GM19351 (cell line): ENCODE measurements at regions not wholly inside any gene's neighbourhood (a gene's known extent, or its start where the extent isn't known, plus 50 kb on each side); places are given as distances from the start of the nearest gene placed in this dataset.
"Not testable (repeated sequence)": the region's sequence is repeated elsewhere in the genome, so short reads cannot be mapped to it uniquely, and the experiment has no call there.

ENCODE experiments used
- ATAC-seq: cut with Tn5 transposase; IDR thresholded peaks from one replicate; pipeline ENCODE4 v1.9.1; 2021; ENCODE audit warnings: mild to moderate bottlenecking, moderate library complexity; ENCODE audit not compliant: unreplicated experiment

- no peak for ATAC-seq
These were observed 591.7 kb downstream of the ZNF608 start for GRCh38 chr5:124154714-124155113.

DNA sequence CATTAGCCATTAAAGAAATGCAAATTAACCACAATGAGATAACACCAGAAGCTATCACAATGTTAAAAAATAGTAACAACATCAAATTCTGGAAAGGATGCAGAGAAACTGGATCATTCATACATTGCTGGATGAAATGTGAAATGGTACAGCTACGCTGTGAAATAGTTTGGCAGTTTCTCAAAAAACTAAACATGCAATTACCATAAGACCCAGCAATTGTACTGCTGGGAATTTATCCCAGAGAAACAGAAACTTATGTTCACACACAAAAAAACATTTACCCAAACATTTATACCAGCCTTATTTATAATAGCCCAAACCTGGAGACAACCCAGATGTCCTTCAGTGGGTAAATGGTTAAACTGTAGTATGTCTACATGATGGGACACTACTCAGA is 592.9 kb downstream of the ZNF608 start:
- no peak for ATAC-seq

DNA sequence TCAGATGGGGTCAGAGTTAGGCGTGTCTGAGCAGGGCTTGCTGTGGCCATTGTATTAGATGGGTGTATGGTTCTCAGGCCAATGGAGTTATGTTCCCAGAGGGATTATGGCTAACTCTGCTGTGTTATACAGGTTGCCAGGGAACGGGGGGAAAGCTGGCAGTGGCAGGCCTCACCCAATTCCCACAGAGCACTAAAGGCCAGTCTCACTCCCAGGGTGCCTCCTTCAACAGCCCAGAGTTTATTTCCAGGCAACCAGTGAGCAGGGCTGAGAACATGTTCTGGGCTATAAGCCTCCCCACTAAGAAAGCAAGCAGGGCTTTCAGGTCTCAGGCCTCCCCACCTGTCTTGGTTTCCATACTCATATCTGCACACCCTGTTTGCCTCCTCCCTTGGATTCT is 597.9 kb downstream of the ZNF608 start:
- no peak for ATAC-seq

DNA sequence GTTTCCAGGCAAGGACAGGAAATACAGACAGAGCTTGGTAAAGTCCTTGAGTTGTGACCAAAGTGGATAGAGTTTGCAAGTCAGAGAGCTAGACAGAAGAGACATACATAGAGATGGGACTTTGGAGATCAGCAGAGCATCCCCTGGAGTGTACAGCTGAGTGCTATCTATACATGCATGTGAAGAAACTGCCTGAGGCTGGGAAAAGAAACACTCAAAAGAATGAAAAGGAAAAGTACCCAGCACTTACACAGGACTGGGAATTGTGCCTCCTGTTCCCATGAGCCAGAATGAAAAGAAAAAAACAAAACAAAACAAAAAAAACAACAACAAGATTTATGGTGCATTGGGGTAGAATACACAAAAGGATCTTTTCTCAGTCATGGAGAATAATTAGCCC is 606.4 kb downstream of the ZNF608 start:
- no peak for ATAC-seq

GRCh38 chr5:124139477-124139876 is 607.0 kb downstream of the ZNF608 start:
- no peak for ATAC-seq

- no peak for ATAC-seq
These were observed 609.8 kb downstream of the ZNF608 start for GRCh38 chr5:124136609-124137008.

DNA sequence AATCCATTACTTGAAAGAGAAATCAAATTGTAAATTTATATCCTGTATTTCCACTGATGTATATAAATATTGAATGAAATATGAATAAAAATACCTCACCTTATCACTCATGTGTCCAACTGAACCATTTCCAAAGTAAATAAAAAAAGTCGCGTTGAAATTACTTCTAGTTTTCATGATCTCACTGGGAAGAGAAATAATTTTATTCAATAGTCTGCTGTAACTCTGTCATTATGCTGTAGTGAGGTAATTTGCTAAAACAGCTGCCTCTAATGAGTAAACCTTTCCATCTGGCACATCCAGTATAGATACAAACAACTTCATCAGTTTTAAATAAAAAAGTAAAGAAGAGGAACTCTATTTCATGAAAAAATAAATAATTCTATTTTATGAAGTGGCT is 611.5 kb downstream of the ZNF608 start:
- ATAC-seq, result no peak

- ATAC-seq, result no peak
These were observed 613.0 kb downstream of the ZNF608 start for GRCh38 chr5:124133406-124133805.

DNA sequence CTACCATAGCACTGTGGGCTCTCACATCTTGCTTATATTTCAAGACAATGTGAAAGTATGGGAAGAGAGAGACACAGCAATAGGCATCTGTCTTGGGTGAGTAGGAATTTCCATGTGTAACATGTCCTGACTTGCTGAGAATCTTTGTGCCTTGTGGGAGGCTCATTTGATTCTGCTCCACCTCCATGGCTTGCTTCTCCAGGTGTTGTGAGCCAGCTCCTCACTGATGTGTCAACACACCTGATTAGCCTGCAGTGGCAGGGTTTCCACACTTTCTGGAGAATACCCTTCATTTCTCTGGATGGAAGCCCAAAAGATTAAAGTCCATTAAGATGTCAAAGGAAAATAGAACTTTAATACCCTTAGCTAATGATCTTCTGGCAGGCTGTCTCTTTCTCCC is 613.6 kb downstream of the ZNF608 start:
- ATAC-seq, result no peak

DNA sequence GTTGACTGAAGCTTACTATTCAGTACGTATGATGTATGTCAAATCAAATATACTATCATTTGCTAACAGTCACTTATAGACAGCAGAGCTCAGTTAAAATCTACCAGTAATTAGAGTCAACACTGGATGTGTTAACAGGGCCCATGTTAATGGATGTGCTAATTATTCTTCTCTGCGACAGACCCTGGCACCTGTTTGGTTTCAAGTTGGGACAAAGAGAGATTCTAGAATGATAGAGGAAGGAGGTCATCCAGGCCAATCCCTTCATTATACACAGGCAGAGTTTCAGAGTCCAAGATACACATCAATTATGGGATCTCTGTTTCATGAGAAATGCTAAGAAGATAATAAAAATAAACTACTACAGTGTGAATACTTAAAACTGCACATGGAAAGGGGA is 615.0 kb downstream of the ZNF608 start:
- no peak for ATAC-seq

DNA sequence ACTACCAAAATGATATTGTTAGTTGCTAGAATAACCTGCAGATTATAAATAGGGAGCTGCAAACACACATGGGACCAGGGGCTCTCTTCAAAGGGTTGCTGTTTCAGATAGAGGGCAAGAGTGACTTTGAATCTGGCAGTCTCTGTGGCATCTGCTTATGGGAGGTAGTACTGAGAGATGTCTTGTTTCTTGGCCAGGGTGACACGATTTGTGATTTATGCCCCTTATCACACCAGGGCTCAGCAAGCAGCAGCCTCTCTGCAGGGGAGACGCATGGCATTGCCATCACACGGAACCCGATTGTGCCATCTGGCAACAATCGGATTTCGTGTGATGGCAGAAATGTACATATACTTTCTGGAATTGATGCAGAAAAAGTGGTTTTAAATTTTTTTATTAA is 615.6 kb downstream of the ZNF608 start:
- ATAC-seq, result no peak

DNA sequence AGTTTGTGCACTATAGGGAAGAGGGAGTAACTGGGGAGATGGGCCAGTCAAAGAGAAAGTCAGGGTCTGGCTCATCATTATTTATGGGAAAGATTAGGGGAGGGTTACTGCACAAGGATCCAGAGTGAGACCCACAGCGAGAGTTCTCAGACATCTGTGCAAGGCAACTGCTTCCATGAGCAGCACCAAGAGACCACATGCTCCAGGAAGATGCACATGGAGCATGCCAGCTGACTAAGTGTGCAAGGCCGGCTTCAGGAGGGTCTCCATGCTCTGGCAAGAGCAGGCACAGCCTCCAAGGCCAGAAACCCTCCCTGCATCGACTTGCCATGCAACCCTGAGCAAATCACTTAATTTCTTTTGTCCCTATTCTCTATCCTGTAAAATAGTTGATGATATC is 616.9 kb downstream of the CSNK1G3 start:
- no peak for ATAC-seq

DNA sequence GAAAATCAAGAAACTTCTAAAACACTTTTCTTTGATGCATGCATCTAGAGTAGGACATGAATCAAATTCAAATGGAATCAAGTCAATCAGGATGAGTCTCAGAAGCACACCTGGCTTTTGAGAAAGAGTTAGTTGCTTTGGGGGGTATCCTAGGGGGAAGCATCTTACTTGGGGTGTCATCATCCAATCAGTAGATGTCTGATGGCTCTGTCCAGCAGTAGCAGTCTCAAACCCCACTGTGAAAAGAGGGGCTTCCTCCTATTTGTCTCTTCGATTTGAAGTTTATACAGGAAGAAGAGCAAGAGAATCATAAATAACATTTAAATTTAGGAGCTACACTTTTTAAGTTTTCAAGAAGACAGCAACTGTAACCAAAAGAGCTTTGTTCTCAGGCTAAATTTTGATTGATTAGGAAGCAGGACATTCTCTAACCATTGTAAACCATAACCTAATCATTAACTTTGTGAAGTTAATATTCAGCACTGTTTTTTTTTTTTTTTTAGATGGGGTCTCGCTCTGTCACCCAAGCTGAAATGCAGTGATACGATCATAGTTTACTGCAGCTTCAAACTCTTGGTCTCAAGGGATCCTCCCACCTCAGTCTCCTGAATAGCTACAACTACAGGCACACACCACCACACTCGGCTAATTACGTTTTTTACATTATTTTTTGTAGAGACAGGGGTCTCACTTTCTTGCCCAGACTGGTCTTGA is 614.7 kb downstream of the CSNK1G3 start:
- no peak for ATAC-seq

DNA sequence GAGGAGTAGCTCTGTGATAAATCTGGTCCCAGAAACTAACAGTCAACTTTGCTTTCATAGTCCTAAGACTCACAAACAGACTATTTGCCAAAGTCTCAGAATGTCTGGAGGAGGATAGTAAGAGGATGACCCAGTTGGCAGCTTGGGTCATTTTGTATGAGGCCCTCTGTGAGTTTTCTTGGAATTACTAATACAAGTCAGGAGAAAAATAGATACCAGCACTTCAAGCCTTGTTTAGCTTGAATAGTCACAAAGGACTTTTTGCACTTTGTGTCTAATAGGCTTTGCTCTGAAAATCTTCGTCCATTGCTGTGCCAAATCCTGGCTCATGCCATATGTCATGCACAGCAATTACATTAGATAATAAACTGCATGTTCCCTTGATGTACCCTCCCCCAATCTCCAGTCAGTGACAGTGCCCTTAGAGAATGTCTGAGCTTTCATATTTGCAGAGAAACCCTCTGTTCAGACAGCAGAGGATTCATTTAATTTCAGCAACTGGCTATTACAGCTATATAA is 612.8 kb downstream of the CSNK1G3 start:
- no peak for ATAC-seq

DNA sequence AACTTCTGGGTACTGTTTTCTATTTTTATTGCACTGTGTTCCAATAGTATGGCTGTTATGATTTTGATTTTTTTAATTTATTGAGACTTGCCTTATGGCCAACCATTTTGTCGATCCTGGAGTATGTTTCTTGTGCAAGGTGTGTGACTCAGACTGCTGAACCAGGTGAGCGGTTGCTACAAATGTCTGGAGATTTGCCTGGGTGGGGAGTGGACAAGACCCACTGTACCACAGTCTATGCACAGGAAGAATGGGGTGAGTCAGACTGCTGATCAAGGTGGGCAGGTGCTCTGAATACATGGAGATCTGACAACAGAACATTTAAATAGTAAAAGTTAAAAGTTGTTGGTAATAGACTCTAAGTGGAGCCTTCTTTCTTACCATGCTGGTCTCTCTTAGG is 609.2 kb downstream of the CSNK1G3 start:
- ATAC-seq, result no peak

GRCh38 chr5:124114911-124115310 is 602.9 kb downstream of the CSNK1G3 start:
- no peak for ATAC-seq

GRCh38 chr5:124111886-124112285 is 599.9 kb downstream of the CSNK1G3 start:
- no peak for ATAC-seq

DNA sequence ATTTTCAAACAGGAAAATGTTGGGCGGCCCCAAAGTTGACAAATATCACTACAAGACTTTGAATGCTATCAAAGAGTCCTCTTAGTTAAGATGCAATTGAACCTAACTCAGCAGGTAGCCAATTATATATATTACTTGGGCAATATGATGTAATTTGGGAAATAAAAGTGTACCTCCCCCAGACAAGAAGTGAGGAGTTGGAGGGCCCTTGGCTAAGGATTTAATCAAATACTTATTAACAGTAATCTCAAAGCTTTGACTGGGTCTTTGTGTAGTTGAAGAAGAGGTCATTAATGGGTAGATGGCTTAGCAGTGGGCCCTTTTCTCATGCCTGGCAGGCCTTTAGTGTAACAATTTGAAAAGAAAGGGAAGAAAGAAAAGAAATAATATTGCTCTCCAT is 599.0 kb downstream of the CSNK1G3 start:
- ATAC-seq, result no peak

- no peak for ATAC-seq
These were observed 593.3 kb downstream of the CSNK1G3 start for GRCh38 chr5:124105326-124105725.

DNA sequence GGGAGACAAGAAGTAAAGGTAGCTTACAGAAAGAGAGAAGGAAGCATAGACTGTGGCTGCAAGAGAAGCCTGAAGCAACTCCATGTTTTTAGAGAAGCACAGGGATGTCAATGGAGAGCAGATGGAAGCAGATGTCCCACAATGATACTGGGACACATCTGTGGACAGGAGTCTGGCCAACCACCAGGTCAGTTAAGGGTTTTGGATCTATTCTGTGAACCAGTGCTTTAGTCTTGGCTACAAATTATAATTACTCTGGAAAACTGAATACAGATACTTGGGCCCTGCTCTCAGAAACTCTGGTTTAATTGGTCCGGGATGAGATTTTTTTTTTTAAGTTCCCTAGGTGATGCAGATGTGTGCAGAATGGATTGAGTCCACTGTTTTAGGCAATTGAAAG is 592.8 kb downstream of the CSNK1G3 start:
- ATAC-seq, result no peak

DNA sequence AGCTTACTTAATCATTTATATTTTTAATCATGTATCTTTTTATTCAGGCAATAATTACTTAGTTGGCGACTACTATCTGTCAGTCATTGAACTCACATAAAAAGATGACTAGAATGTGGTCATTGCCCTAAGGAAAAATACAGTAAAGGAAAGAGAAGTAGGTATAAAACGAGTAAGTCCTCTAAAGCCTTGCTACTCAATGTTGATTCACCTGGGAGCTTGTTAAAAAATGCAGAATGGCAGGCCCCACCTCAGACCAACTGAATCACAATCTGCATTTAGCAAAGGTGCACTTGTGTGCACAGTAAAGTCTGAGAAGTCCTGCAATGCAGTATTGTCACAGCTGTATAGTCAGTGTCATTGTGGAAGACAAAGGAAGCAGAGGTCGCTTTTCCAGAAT is 592.4 kb downstream of the CSNK1G3 start:
- ATAC-seq, result no peak

- ATAC-seq, result no peak
These were observed 591.7 kb downstream of the CSNK1G3 start for GRCh38 chr5:124103671-124104070.

DNA sequence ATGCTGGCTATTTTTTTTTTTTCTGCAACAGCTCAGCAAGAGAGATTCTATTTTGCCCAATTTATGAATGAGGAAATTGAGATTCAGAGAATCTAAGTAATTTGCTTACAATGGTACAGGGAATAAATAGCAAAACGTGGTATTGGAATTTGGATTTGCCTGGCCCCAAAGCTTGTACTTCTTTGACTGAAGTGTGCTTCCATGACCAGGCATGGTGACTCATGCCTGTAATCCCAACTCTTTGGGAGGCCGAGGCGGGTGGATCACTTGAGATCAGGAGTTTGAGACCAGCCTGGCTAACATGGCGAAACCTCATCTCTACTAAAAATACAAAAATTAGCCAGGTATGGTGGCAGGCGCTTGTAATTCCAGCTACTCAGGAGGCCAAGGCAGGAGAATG is 591.1 kb downstream of the CSNK1G3 start:
- not testable (repeated sequence) for ATAC-seq
